ENCODE measurements at regions not wholly inside any gene's neighbourhood (a gene's known extent, or its start where the extent isn't known, plus 50 kb on each side); places are given as distances from the start of the nearest gene placed in this dataset.
"Not testable (repeated sequence)": the region's sequence is repeated elsewhere in the genome, so short reads cannot be mapped to it uniquely, and the experiment has no call there.

DNA sequence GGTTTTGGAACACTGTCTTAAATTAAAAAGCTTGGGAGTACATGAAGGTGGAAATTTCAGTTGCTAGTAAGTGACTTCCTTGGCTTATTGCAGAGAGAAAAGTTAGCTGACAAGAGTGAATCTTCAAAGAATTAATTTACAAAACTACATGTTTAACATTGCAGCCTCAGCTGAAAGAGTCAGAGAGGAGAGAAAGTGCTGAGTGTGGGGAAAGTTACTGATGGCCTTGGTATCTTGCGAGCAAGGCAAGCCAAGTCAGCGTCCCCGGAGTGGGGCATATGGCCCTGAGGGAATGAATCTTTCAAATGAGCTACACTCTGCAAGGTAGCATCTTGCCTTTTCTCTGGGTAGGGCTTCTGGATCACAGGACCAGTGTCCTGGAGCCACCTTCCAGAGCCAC is 131.3 kb downstream of the LPIN1 start:
- DNase-seq (ENCODE audit: low read depth, low spot score): no peak
- H3K4me3 ChIP-seq (ENCODE audit: low read length): no peak overlapping the region

- not testable (repeated sequence) for H3K4me3 ChIP-seq (ENCODE audit: low read length); DNase-seq (ENCODE audit: low read depth, low spot score)
Observed at GRCh38 chr2:11885253-11885652, 138.8 kb downstream of the LPIN1 start.

GRCh38 chr2:11886899-11887298 is 140.5 kb downstream of the LPIN1 start:
- not testable (repeated sequence) for H3K4me3 ChIP-seq (ENCODE audit: low read length); DNase-seq (ENCODE audit: low read depth, low spot score)

DNA sequence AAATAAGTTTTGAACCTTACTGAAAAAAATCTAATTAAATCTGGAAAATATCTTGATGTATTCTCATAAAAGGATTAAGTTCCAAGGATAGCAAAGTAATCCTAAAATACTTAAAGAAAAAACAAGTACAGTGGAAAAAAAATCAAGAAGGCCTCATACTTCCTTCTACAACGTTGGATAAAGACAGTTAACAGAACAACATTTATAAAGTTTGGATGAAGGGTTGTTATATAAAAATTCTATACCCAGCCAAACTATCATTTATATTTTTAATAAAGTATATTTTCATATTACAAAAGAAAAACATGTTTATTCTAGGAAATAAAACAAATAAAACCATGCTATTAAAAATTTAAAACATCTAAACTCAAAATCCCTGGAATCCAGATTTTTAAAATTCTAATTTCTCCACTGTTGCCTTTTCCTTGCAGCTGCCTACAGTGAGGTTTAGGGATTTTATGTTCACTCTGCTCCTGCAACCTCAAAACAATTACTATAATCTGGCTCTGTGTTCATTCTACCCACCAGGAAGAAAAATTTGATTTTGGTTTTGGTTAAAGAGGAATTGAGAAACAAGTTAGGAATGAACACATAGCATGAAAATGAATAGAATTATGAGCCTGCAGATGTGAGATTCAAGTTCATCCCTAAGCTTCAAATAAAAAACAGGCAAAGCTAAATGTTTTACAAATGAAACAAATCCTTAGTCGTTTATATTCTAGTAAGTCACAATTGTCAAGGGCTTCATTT is 142.8 kb downstream of the LPIN1 start:
- H3K4me3 ChIP-seq (ENCODE audit: low read length): no peak overlapping the region
- no peak for DNase-seq (ENCODE audit: low read depth, low spot score)

GRCh38 chr2:11889854-11890253 is 143.4 kb downstream of the LPIN1 start:
- no peak for DNase-seq (ENCODE audit: low read depth, low spot score)
- H3K4me3 ChIP-seq (ENCODE audit: low read length): no peak overlapping the region

DNA sequence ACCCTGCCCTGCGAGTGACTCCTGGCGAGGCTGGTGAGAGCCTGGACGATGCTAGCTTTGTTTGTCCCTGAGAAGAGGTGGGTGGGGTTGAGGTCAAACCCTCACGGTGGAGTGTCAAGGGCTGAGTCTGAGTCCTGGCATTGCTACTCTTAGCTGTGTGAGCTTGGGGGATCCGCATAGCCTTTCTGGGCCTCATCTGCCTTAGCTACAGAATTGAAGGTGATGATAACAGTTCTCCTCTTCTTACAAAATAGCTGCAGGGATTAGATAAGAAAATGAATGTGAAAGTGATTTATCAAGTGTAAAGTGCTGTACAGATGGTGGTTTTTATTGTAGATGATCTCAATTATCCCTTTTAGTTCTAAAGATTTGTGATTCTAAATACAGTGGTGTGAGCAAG is 144.6 kb downstream of the LPIN1 start:
- no peak overlapping the region for H3K4me3 ChIP-seq (ENCODE audit: low read length)
- no peak for DNase-seq (ENCODE audit: low read depth, low spot score)

DNA sequence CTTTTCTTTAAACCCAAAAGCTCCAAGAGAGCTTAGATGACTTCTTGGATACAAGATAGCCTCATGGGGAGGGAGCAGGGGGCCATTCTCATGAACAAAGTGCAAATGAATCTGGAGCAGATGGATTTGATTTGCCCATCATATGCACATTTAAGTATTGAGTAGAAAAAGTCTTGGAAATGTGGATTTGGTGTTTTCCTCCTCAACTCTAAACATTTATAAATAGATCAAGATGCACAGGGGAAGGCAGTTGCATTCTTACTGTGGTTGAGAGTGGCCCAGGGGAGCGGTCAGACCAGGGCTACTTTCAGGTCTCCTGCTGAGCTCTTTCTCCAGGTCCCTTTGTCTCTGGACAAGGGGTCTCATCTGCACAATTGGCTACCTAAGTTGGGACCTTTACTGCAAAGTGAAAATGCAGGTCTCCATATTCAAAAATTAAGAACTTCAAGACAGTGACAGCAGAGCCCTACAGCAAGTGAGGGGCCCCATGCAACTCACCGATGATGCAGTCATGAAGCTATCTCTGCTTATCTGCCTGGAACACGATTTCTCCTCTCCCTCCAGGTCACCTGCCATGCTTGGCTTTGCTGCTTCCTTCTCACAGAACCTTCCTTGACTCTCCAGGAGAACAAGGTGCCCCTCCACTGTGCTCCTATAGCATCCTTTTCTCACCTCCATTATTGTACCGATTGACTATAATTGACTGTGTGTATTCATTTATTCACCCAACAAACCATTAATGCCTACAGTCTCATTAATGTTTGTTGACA is 145.4 kb downstream of the LPIN1 start:
- H3K4me3 ChIP-seq (ENCODE audit: low read length): no peak overlapping the region
- DNase-seq (ENCODE audit: low read depth, low spot score): no peak

GRCh38 chr2:11896386-11896785 is 150.0 kb downstream of the LPIN1 start:
- H3K4me3 ChIP-seq (ENCODE audit: low read length): no peak overlapping the region
- DNase-seq (ENCODE audit: low read depth, low spot score): no peak

- no peak overlapping the region for H3K4me3 ChIP-seq (ENCODE audit: low read length)
- DNase-seq (ENCODE audit: low read depth, low spot score): no peak
Observed at GRCh38 chr2:11898576-11898975, 152.1 kb downstream of the LPIN1 start.

DNA sequence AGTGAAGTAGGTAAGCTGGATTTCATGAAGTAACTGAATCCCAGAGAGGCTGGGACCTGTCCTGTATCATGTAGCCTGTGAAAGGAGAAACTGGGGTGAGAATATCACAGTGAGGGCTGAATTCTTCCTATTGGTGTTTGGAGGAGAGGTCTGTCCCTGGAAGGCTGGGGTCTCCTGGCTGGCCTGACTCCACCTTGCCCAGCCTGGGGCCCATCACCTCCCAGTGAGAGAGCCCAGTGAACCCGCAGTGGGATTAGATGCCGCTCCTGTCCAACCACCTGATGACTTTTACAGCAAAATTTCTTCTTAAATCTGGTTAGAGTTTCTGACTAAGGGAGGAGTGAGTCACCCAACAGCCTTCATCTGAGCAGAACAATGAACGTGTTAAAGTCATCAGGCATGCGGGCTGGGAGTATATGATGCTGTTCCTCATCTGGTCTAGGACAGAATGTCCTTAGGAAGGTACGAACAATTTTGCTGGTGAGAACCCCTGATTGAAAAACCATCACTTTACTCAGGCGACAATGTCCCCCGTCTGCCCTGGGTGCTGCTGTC is 152.9 kb downstream of the LPIN1 start:
- DNase-seq (ENCODE audit: low read depth, low spot score): no peak
- no peak overlapping the region for H3K4me3 ChIP-seq (ENCODE audit: low read length)

- not testable (repeated sequence) for H3K4me3 ChIP-seq (ENCODE audit: low read length); DNase-seq (ENCODE audit: low read depth, low spot score)
Observed at GRCh38 chr2:11900891-11901290, 154.5 kb downstream of the LPIN1 start.

GRCh38 chr2:11901351-11902069 is 155.1 kb downstream of the LPIN1 start:
- DNase-seq (ENCODE audit: low read depth, low spot score): no peak
- H3K4me3 ChIP-seq (ENCODE audit: low read length): no peak overlapping the region

DNA sequence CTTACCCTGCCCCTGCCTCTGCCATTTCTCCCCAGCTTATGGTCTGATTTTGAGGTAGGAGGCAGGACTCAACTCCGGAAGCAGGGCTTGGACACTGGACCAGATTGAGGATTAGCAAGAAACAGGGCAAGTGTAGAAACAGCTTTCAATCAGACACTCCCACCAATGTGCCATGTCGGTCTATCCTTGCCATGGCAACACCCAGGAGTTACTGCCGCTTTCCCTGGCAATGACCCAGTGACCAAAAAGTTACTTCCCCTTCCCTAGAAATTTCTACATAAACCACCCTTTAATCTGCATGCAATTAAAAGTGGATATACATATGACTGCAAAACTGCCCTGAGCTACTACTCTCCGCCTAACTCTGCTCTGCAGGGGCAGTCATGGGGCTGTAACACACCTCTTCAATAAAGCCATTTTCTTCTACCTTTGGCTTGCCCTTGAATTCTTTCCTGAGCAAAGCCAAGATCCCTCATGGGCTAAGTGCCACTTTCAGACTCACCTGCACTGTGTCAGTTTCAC is 156.7 kb downstream of the LPIN1 start:
- H3K4me3 ChIP-seq (ENCODE audit: low read length): no peak overlapping the region
- no peak for DNase-seq (ENCODE audit: low read depth, low spot score)

DNA sequence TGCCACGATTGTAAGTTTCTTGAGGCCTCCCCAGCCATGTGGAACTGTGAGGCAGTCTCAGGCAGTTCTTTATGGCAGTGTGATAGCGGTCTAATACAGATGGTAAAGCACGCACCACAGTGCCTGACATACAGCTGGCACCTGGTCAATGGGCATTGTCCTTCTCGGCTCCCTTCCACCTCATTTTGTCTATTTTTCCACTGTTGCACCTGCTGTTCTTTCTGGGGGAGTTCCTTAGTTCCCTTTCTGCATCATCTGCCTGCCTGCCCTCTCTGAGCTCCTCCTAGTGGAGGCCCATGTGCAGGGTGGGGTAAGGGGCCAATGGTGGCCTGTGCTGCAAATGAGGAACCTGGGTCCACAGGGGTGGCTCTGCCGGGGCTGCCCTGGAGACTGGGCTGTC is 157.6 kb downstream of the LPIN1 start:
- no peak for DNase-seq (ENCODE audit: low read depth, low spot score)
- no peak overlapping the region for H3K4me3 ChIP-seq (ENCODE audit: low read length)

- no peak for DNase-seq (ENCODE audit: low read depth, low spot score)
- H3K4me3 ChIP-seq (ENCODE audit: low read length): no peak overlapping the region
Observed at GRCh38 chr2:11904941-11905340, 158.5 kb downstream of the LPIN1 start.

GRCh38 chr2:11907190-11907589 is 160.8 kb downstream of the LPIN1 start:
- no peak for DNase-seq (ENCODE audit: low read depth, low spot score)
- no peak overlapping the region for H3K4me3 ChIP-seq (ENCODE audit: low read length)

- DNase-seq (ENCODE audit: low read depth, low spot score): no peak
Observed at GRCh38 chr2:11910971-11911370, 164.5 kb downstream of the LPIN1 start.

DNA sequence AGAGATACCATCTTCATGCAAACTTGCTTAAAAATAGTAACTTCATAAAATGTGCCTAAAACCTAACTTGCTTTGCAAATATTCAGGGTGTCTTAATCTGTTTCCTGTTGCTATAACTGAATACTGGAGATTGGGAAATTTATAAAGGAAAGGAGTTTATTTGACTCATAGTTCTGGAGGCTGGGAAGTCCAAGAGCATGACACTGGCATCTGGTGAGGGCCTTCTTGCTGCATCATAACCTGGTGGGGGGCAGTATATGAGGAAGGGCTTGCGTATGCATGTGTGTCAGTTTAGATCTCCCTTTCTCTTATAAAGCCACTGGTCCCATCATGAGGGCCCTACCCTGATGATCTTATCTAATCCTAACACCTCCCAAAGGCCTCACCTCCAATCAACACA is 166.5 kb downstream of the LPIN1 start:
- DNase-seq (ENCODE audit: low read depth, low spot score): no peak
- no peak overlapping the region for H3K4me3 ChIP-seq (ENCODE audit: low read length)

More at GRCh38 chr2:11910971-11911370, 164.5 kb downstream of the LPIN1 start:
- H3K4me3 ChIP-seq (ENCODE audit: low read length): no peak overlapping the region

DNA sequence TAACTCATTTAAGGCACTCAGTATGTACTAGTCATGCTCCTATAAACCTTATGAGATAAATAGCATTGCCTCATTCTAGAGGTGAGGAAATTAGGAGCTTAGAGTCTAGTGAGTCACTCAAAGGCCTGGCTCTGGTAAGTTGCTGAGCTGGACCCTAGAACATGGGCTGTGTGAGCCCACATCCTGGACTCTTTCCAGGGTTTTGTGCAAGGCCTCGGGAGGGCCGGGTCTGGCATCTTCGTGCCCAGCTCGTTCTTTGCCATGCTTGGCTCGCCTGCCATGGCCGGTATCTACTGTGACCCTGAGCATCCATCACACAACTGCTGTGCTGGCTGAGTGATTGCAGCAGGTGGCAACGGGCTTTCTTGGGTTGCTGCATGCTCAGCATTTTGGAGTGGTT is 168.0 kb downstream of the LPIN1 start:
- DNase-seq (ENCODE audit: low read depth, low spot score): no peak
- no peak overlapping the region for H3K4me3 ChIP-seq (ENCODE audit: low read length)

DNA sequence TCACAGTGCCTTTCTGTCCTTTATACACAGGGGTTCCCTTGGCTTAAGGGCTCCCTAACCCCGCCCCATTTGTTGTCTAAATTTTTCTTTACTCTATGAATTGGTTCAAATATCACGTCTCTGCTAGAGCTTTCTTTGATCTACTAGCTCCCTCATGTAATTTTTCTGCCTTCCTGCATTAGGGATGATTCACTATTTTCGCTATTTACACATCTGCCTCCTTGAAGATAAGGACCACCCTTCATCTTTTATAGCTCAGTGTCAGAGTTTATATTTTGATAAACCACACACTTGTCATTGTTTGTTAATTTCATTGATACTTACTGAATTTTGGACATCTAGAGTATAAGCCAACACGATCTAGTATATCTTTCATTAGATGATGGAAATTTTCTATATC is 169.2 kb downstream of the LPIN1 start:
- H3K4me3 ChIP-seq (ENCODE audit: low read length): no peak overlapping the region
- DNase-seq (ENCODE audit: low read depth, low spot score): no peak
